GM21367 (cell line): ENCODE measurements at regions not wholly inside any gene's neighbourhood (a gene's known extent, or its start where the extent isn't known, plus 50 kb on each side); places are given as distances from the start of the nearest gene placed in this dataset.
"Not testable (repeated sequence)": the region's sequence is repeated elsewhere in the genome, so short reads cannot be mapped to it uniquely, and the experiment has no call there.

Experiments
- ATAC-seq: cut with Tn5 transposase; IDR thresholded peaks from one replicate; pipeline ENCODE4 v1.9.1; 2021; ENCODE audit not compliant: unreplicated experiment

DNA sequence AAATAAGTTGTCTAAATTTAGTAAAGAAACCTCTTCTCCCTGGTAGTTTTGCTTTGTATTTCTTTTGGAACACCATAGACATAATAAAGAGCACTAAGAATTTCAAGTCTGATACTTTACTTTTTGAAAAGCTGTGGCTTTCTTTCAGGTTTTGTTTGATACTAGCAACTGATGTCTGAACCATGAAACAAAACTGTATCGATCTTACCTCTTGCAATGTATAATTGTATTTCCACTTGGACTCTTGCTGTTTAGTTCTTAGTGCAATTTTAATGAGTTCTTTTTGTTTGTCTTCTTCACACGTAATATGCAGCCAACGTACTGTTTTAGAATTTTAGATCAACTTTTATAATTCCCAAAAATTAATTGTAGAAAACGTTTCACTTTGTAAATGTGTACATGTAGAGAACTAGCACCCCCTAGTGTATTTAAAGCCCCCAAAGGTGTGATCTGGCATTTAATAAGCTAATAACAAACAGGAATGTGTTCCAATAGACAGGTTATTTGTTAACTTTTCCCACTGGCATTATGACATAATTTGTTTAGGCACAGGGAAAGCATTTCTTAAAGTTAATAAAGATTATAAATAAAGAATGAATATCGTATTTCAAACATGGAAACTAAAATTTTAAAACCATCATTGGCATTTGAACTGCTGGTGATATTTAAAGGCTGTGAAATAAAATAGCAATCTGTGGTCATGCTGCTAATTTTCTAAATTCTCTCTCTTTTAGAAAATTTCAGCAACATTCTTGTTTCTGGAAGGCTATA, 289.1 kb upstream of the DNAJC19 start:
- no peak for ATAC-seq

DNA sequence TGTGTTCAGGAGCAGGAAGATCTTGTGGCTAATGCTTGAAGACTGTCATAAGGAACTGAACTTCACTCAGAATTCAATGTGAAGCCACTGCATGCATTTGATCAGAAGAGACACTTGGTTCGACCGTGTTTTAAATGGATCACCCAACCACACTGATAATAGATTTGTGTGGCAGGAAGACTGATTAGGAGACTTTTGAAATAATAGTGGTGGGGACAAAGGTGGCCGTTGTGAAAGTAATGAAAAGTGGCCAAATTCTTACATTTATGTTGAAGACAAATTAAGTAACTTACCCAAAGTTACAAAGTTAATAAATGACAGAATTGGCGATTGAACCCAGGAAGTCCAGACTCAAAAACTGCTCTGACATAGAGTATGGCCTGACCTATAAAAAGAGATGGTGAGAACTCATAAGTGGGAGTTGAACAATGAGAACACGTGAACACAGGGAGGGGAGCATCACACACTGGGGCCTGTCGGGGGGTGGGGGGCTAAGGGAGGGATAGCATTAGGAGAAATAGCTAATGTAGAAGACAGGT, 286.9 kb upstream of the DNAJC19 start:
- no peak for ATAC-seq

DNA sequence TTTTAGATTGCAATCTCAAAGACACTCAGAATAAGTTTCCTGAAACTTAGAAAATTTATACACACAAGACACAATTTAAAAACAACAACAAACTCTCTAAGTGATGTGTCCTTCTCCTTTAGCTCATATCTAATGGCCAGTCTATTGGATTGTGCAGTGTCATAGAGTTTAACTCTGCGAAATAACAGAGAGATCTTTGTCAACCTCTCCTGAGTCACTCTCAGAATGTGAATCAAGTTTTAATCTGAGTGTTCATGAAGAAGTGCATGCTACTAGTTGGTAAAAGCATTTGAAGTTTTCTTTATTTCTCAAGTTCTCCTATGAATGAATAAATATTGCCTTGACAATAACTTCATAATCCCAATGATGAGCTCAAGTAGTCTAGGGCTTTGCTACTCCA, 284.5 kb upstream of the DNAJC19 start:
- ATAC-seq, result no peak

DNA sequence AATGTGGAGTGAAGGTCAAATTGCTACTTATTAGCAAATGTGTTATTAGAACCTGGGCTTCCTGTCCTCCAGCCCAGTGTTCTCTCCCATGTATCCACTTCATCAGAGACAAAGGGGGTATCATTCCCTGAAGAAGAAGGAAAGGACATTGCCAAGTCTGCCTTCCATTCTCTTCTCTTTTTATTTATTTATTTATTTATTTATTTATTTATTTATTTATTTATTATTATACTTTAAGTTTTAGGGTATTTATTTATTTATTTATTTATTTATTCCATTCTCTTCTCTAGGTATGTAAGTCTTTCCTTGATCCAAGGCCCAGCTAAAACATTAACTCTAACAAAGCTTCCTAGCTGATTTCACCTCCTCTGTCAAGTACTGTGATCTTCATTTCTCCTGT, 277.8 kb upstream of the DNAJC19 start:
- ATAC-seq, result no peak

DNA sequence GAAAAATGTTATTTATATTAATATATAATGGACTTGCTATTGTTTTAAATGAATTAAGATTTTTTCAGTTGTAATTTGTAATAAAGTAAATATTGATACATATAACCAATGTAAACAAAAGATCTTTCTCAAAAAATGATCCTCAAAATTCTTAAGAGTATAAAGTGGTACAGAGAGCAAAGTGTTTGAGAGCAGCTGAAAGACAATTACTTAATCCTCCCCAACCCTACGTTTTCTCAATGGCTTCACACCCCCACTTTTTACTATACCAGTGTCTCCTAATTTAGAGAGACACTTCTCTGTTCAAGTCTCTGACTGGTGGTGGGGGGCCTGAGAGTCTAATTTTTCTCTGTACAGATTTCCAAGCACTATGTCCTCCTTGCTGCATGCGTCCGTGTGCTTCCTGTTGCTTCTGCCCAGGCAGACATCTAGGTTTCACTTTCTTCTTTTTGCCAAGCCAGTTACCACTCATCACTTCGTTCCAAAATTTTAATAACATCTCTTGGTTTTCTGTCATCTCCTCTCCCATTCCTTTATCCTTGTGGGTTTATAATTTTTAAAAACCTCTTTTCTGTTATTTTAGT, 276.3 kb upstream of the DNAJC19 start:
- peak; percentile 79 for ATAC-seq

DNA sequence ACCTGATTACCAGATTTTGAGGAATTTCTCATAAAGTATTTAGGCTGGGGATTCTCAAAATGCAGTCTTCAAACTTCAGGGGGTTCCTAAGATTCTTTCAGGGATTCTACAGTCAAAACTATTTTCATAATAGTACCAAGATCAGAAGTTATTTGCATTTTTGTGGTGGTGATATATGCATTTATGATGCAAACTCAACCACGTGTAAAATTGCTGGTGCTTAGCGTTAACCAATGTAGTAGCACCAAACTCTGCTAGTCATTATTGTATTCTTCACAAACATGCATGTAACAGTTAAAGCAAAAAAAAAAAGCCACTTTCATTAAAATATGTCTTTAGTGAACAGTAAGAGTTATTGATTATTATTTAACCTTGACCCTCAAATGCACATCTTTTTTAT, 274.9 kb upstream of the DNAJC19 start:
- no peak for ATAC-seq

DNA sequence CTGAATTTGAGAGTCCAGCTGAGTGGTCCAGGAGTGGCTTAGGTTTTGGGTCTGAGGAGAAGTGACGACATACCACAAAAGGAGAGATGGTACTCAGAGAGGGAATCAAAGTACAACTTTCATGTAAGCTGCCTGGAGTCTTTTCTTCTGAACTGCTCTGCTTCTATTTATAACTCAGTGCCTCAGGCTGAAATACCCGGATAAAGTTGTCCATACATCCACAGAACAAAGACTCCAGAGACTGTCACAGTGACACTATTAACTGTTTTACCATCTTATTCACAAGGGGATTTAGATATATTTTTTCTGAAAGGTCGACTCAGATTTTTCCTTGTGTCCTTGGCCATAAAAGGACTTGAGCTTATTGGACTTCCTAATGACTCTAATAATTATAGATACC, 264.3 kb upstream of the DNAJC19 start:
- ATAC-seq, result no peak

DNA sequence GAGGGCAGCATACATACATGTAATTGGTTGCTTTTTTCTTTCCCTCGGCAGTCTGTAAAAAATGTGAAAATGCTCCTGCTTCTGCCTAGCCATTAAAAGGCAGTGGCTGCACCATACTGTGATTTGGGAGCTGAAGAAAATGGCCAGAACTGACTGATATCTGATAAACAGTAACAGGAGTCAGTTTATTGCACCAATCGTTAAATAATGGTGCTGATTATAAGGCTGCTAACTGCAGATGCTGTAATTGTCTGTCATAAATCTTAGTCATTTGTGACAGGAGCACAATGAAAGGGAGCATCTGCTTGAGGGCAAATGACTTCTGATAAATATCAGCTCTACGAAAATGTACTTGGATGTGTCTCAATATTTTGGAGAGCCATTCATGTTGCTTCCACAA, 263.1 kb upstream of the DNAJC19 start:
- no peak for ATAC-seq

DNA sequence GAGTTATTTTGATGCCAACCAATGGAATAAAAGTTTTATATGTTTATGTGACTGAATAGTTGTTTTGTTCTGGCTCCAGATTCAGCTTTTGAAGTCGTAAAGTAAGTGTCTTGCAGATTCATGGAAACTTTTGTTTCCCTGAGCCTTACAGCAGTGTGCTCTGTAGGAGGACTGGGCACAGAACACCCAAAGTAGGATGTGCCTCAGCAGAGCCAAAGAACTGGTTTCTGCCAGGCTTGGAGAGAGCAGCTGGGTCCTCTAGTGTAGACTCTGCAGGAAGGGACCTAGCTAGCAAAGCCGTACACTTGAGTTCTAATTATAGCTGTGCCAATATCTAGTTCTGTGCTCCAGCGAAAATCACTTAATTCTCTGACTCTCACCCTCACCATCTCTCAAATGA, 261.2 kb upstream of the DNAJC19 start:
- no peak for ATAC-seq

DNA sequence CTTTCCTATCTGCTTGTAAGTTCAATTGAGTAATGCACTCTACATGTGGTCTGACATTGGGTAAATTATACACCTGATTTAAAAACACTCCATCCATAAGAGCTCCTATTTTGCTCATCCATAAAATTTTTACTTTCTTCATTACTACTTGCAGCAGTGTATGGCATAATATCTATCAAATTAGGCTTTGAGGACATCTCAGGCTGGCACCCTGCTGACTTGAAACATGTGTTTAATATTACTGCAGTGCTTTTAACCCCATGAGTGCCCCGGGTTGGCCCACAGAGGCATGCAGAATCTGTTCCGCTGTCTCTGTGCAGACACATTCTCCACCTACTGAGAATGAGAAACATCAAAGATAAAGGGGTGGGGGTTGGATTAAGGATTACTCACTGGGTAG, 249.9 kb upstream of the DNAJC19 start:
- ATAC-seq, result no peak

DNA sequence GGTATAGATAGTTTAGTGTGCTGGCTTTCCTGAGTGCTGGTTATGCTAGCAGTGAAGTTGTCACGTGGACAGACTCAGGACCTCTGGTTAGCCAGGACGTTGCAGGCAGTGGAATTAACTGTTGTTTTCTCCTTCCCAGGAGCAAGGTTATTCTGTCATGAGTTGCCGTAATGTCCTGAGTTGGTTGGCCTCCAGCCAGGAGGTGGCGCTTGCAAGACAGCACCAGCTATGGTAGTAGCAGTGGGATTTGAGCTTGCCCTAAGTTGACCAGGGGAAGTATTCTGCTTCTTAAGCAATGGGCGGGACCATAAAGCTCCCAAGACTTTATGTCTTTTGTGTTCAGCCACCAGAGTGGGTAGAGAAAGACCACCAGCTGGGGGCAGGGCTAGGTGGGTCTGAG, 240.7 kb upstream of the DNAJC19 start:
- ATAC-seq, result no peak

DNA sequence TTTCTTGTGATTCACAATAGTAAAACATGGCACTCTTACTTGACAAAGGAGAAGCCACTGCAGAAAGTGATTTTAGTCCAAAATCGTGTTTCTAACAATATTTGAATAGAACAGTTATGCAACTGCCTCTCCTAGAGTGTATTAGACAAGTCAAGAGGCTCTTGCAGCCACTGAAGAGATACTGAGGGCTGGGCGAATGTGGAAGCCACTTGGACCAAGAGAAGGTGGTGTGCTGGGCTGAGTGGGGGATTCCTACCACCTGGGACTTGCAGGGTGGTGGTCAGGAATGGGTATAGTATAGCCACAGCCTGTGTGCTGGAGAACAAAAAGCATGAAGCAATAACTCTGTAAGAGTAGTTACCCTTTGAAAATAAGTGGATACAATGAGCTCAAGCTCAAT, 223.8 kb upstream of the DNAJC19 start:
- ATAC-seq, result no peak

DNA sequence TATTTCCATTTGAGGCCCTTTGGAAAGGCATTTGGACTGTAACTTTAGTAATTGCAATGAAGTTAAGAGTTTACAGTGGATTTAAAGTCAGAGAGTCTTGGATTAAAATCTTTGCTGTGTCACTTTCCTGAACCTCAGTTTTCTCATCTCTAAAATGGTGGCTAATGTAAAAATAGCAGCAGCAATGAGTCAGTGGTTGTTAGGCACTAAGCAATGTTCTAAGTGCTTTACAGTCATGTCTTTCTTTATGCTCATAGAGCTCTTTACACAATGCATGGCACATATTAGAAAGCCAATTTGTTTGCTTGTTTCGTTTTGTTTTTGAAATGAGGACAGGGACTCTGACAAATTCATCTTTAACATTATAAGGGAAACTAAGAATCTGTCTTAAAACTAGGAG, 222.7 kb upstream of the DNAJC19 start:
- no peak for ATAC-seq

DNA sequence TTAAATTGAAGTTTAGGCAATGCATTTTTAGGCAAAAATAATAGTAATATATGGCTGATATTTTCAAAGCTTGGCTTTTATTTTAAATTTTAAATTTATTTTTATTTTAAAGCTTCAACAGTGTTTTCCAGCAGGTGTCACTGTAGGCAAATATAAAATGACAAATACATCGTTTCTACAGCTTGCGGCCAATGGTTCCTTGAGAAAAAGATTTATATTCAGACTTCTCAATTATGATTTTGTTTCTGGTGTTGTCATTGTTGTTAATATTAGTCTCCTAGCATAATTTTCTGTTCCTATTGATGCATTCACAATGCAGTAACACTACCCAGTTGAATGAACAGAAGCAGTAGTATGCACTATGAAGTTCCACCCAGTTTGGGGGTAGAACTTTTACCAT, 220.7 kb upstream of the DNAJC19 start:
- ATAC-seq, result no peak

DNA sequence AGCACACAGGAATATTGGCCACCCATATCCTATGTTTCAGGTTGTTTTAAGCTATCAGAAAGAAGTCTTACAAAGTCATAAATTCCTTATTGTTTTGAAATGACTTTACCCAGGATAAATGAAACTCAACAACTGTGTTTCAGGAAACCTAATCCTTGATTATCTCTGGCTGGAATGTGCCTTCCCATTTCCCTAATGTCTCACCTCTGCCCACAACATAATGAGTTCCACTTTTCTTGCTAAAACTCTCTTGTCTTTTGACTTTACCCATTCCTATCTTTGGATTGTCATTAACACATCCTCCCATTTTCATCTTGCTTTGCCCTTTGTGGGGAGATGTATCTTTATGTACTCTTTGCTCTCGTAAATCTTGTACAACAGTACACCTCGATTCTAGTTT, 200.0 kb upstream of the DNAJC19 start:
- no peak for ATAC-seq

DNA sequence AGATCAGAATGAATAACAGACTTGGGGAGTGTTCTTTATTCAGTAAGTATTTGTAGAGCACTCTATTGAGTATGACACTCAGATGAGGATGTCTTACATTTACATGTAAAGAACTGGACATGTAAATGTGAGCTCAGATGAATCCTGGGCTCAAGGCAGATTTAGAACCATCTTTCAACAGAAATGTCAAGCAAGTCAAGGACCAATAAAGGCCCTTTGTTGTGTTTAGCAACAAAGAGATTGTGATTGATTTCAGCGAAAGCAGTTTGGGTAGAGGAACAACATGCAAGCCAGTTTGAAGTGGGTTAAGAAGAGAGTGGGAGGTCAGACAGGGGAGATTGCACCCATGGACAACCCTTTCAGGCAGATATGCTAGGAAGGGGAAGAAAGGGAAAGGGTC, 194.2 kb upstream of the DNAJC19 start:
- no peak for ATAC-seq

DNA sequence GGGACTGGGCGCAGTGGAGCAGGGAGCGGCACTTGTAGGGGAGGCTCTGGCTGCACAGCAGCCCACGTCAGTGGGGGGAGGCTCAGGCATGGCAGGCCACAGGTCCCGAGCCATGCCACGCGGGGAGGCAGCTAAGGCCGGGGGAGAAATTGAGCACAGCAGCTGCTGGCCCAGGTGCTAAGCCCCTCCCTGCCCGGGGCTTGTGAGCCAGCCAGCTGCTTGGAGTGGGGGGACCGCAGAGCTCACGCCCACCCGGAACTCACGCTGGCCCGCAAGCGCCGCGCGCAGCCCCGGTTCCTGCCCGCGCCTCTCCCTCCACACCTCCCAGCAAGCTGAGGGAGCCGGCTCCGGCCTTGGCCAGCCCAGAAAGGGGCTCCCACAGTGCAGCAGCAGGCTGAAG, 193.5 kb upstream of the DNAJC19 start:
- not testable (repeated sequence) for ATAC-seq

DNA sequence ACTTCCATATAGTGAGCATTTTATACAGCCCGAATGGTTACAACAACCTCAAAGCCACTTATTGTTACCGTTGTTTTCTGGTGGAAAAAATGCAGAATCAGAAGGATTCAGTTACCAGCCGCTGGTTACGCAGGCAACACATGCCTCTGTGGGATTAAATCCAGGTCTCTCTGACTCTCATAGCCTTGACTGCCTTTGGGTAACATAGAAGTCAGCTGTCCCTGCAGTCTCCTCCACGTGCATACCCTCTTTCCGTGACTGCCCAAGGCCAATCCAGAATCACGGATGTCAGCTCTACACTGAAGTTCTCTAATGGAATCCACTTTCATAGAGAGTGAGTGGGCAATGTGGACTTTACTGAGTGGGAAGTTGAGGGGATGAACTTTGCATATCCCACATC, 189.5 kb upstream of the DNAJC19 start:
- no peak for ATAC-seq

DNA sequence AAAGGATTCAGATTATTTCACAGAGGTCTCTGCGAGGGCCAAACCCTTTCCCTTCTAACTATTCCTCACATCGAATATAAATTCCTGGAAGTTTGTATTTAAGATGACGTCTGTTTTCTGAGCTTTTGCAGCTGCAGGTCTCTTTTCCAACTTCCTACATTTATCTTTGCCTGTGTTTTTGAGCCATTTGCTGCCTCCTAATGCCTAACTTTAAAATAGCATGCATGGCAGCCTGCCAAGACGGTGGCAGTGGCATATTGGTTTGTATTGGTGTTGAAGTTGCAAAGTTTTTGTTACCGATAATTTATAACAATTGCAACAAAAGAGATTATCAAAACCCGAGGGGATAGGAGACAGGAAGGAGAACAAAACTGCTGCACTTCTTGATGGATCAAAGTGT, 187.1 kb upstream of the DNAJC19 start:
- ATAC-seq, result no peak

DNA sequence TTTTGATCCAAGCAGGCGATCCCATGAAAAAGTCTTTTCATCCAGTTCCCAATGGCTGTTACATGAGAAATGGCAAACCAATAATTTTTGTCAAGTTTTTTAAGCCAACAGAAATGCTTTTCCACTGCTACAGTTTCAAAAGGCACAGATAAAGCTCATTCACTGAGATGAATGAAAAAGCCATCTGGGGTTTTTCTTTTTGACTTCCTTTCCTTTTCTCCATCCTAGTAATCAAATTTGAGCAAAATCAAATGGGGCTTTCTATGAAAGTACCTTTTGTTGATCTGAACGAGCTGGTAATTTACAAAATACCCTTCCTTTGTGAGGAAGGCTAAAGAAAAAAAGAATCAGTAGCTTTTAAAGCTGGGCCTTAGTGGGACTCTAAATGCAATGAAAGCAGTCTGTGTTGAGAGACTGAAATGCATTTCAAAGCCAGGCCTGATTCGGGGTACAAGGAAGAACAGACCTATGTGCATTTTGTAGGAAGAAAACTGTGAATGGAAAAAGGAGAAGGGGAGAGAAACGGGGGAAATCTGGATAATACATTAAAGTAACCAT, 185.2 kb upstream of the DNAJC19 start:
- ATAC-seq, result no peak

DNA sequence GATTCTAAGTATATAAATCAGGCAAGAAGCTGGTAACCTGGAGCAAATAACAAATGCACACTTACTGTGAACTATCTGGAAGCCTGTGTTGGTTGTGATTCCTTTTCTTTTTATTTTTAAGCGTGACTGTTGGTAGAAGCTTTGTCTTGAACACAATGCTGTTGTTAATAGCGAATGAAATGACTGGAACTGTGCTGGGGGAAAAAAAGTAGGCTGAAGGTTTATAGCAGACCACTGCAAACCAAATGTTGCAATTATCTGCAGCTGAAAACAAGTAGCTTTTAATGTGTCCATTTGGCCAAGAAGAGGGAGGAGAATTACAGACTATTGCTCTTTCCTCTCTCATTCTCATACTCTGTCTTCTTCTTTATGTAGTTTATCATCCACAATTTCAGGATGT, 184.5 kb upstream of the DNAJC19 start:
- ATAC-seq, result no peak

DNA sequence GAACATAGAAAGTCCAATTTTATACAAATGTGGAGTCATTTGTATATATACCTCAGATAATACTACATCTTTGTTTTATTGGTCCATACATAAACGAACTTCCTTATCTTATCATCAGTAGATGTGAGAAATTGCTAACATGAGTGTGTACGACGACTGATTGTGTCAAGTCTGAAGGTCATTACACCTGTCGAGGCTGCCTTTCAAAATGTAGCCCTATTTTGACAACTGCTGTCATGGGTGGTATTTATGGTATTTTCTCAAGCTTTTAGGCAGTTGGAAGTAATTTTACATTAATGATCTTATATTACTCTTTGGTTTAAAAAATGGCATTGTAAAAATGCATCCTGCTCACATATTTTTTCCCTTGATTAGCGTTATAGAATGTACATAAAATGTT, 183.7 kb upstream of the DNAJC19 start:
- no peak for ATAC-seq
